Left ventricle myocardium inferior (tissue), 1 donor: ENCODE measurements at regions not wholly inside any gene's neighbourhood (a gene's known extent, or its start where the extent isn't known, plus 50 kb on each side); places are given as distances from the start of the nearest gene placed in this dataset.

ENCODE experiments used
- DNase-seq: peaks from one replicate; pipeline ENCODE4 v3.0.0-alpha.2; 2020
- H3K27ac ChIP-seq: fragments of 200-600 bp; replicated peaks from 2 replicates; pipeline ENCODE4 v1.8.0; 2021
- H3K27me3 ChIP-seq: fragments of 200-600 bp; 2 replicates; pipeline ENCODE4 v1.8.0; 2021; ENCODE audit warnings: low read depth
- H3K36me3 ChIP-seq: fragments of 200-600 bp; 2 replicates; pipeline ENCODE4 v1.8.0; 2021
- H3K4me1 ChIP-seq: fragments of 200-600 bp; 2 replicates; pipeline ENCODE4 v1.8.0; 2021
- H3K4me3 ChIP-seq: fragments of 200-600 bp; 2 replicates; pipeline ENCODE4 v1.8.0; 2021; ENCODE audit warnings: mild to moderate bottlenecking, moderate library complexity
- H3K9me3 ChIP-seq: fragments of 200-600 bp; replicated peaks from 2 replicates; pipeline ENCODE4 v1.8.0; 2021
- CTCF ChIP-seq: fragments of 200-600 bp; IDR thresholded peaks from 2 replicates; pipeline ENCODE4 v1.8.0; 2021; ENCODE audit warnings: antibody characterized with exemption, mild to moderate bottlenecking, borderline replicate concordance
- intact Hi-C: fragments of 100-400 bp; cut with micrococcal nuclease; formaldehyde crosslinking; loops from one replicate; pipeline ENCODE4 v1.11.0; 2022
- donor health status: DM: no; HTN: yes; CAD: no; lungs with severe emphysema.

- no peak overlapping the region for H3K27ac ChIP-seq
- intact Hi-C loops = no loop called here
- H3K4me1 ChIP-seq = peaks cover 4% of the 10 kb centered on the region
- no peak for TF ChIP-seq CTCF
- H3K9me3 ChIP-seq = peaks cover 41% of the 10 kb centered on the region
- DNase-seq = no peak
- H3K36me3 ChIP-seq = no peaks in the 10 kb centered on the region
- no peaks in the 10 kb centered on the region for H3K27me3 ChIP-seq
- H3K4me3 ChIP-seq = no peak overlapping the region
Observed at GRCh38 chr6:149200282-149200945, 117.1 kb upstream of the TAB2 start.

- Histone ChIP-seq H3K27ac (no peak overlapping the region), H3K36me3 (no peaks in the 10 kb centered on the region), H3K4me3 (no peak overlapping the region), H3K9me3 (peaks cover 41% of the 10 kb centered on the region), H3K4me1 (no peaks in the 10 kb centered on the region), H3K27me3 (no peaks in the 10 kb centered on the region)
- TF ChIP-seq CTCF = no peak
- no peak for DNase-seq
- intact Hi-C loops = no loop called here
Observed at GRCh38 chr6:149201068-149201655, 116.3 kb upstream of the TAB2 start.

- Histone ChIP-seq H3K9me3 (peaks cover 36% of the 10 kb centered on the region), H3K4me1 (no peaks in the 10 kb centered on the region), H3K4me3 (no peak overlapping the region), H3K27me3 (peaks cover 5% of the 10 kb centered on the region), H3K36me3 (no peaks in the 10 kb centered on the region), H3K27ac (no peak overlapping the region)
- intact Hi-C loops = no loop called here
- no peak for DNase-seq
- no peak for TF ChIP-seq CTCF
Observed at GRCh38 chr6:149202100-149202499, 115.4 kb upstream of the TAB2 start.

GRCh38 chr6:149202952-149203351 is 114.6 kb upstream of the TAB2 start:
- intact Hi-C loops = no loop called here
- DNase-seq = no peak

GRCh38 chr6:149203509-149203908 is 114.0 kb upstream of the TAB2 start:
- intact Hi-C loops = no loop called here
- no peak for TF ChIP-seq CTCF
- H3K27ac ChIP-seq = no peak overlapping the region

More at GRCh38 chr6:149202952-149203351, 114.6 kb upstream of the TAB2 start:
- no peaks in the 10 kb centered on the region for H3K36me3 ChIP-seq
- H3K27me3 ChIP-seq = peaks cover 7% of the 10 kb centered on the region
- TF ChIP-seq CTCF = no peak
- H3K9me3 ChIP-seq = peaks cover 28% of the 10 kb centered on the region
- no peaks in the 10 kb centered on the region for H3K4me1 ChIP-seq
- no peak overlapping the region for H3K27ac ChIP-seq
- H3K4me3 ChIP-seq = no peak overlapping the region

More at GRCh38 chr6:149203509-149203908, 114.0 kb upstream of the TAB2 start:
- Histone ChIP-seq H3K36me3 (no peaks in the 10 kb centered on the region), H3K4me3 (no peak overlapping the region), H3K27me3 (peaks cover 7% of the 10 kb centered on the region), H3K9me3 (peaks cover 22% of the 10 kb centered on the region), H3K4me1 (no peaks in the 10 kb centered on the region)
- DNase-seq = no peak
